NCI-H748 (cell line): ENCODE measurements at regions not wholly inside any gene's neighbourhood (a gene's known extent, or its start where the extent isn't known, plus 50 kb on each side); places are given as distances from the start of the nearest gene placed in this dataset.

Experiments
- DNase-seq: peaks from one replicate; lab custom pipeline; 2025; ENCODE audit not compliant: unreplicated experiment; lab: John Stamatoyannopoulos, UW

DNA sequence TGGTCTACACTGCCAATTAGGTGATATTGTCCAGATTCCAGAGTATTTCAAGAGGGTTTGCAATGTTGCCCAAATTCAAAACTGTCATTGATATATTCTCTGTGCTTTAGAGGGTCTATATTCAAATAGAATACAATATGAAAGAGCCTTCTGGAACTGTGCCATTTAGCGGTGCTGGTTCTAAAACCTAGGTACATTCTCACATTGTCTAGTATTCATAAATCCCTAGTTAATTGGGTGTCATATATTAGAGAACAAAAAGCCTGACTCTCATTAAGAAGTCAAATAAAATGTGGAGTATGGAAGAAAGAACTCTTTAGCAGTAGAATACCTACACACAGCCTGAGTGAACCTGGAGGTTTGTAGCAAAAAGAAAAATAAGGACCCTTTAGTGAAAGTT, 447.9 kb downstream of the CNTN6 start:
- DNase-seq, result no peak

- DNase-seq, result no peak
These were observed 458.9 kb downstream of the CNTN6 start for GRCh38 chr3:1551741-1552140.

DNA sequence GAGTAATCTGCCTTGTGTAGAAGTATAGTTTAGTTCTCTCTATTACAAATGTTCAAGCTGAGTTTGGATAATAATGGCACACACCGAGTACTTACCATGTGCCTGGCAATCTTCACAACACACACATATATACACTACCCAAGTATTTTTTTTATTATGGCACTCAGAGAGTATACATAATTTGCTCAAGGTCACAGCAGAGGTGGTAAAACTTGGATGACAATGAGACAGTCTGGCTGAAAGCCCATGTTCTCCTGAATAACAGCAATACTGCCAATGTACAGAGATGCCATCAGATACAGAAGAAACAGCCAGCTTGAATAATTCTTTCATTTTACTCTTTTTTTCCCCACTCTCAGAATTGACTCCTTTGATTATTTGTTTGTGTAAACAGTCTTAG, 460.0 kb downstream of the CNTN6 start:
- DNase-seq, result no peak

GRCh38 chr3:1561427-1561826, 468.6 kb downstream of the CNTN6 start:
- no peak for DNase-seq

GRCh38 chr3:1571736-1572135, 478.9 kb downstream of the CNTN6 start:
- DNase-seq, result no peak

DNA sequence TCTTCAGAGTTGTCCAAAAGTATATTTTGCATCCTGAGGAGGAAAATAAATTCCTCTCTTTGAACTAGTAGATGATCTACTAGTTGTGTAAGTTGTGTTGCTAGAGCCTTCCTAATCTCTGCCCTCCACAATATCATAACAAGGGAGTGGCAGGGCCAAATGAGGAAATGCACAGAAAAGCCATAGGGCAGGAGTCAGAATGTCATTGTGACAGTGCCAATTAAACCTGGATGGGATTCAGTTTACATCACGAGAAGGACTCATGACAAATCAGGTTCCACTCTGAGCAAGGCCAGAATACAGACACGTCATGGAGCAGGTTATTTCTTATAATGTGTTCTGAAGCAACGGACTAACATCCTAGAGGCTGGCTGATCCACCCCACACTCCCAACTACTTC, 483.2 kb downstream of the CNTN6 start:
- no peak for DNase-seq

DNA sequence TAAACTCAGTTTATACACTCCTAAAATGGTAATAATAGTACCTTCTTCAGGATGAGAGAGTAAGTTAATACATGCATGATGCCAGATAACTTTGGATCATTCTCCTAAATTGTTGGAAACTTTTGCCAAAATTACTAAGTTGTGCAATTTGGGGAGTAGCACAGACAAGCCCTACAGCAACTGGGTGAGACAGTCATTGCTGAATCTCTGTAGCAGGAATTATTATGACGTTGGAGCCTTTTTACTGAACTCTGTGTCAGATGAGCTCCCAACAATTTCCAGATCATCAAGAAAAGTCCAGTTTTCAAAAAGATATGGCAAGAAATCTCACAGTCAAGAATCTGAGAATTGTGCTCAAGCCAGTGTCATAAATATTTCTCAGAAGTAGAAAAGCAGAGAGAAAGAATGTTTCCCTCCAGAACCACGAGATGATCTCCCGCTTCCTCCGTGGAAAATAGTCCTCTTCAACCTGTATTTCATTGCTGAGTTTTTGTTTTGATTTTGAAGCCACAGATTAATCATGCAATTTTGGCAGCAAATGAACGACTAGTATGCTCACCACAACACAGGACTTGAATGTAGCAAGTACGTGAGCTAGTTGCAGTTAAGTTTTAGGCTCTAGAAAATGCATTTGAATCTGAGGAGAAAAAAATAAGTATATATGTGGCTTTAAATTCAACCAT, 485.4 kb downstream of the CNTN6 start:
- no peak for DNase-seq

DNA sequence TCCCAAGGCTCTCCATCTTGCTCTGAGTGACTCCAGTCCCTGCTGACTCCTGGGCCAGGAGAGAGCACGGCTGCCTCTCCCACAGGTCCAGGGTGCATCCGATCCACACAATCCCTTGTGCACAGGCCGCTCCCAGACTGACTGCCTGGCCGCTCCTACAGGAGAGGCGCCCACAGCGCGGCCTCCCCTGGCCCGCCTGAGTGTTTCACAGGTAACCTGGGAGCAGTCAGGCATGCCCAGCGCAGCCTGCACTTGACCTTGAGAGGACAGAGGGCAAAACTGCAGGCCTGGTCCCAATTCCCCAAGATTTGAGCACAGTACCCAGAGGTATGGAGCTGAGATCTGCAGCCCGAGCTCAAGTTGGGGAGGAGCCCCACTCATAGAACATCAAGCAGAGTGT, 490.2 kb downstream of the CNTN6 start:
- no peak for DNase-seq

DNA sequence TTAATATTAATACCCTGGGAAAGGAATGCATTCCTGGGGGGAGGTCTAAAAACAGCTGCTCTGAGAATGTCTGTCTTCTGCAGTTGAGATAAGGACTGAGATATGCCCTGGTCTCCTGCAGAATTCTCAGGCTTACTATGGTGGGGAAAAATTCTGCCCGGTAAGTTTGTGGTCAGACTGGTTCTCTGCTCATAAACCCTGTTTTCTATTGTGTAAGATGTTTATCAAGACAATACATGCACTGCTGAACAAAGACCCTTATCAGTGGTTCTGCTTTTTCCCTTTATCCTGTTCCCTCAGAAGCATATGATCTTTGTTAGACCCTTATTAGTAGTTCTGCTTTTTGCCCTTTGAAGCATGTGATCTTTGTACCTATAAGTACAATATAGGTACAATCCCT, 494.6 kb downstream of the CNTN6 start:
- no peak for DNase-seq

DNA sequence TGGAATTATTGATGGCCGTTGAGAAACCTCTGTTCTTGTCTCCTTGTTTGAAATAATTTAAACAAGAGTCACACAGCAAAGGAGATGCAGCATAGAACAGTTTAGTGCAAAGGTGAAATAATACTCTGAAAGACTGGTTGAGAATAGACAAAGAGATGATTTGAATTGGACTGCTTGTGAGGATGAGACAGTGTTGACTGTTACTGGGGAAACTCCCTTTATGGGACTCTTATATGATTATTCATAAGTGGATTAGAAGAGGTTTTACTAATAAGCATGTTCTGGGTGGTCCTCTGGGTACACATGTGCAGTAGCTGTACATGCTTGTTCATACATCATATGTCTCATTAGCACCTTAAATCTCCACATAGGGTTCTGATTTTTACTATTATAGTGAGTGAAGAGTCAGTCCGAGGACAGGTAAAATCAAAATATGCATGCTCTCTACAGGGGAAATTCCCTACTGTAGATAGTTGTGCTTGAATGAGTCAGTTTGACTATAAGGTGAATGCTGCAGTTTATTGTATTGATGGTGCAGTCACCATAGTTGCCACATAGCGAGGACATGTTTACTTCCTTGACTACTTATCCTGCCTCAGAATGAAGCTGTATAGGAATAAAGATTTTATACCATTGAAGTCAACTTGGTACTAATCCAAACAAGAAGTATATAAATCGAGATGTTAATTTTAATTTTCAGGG, 498.7 kb downstream of the CNTN6 start:
- DNase-seq, result no peak

DNA sequence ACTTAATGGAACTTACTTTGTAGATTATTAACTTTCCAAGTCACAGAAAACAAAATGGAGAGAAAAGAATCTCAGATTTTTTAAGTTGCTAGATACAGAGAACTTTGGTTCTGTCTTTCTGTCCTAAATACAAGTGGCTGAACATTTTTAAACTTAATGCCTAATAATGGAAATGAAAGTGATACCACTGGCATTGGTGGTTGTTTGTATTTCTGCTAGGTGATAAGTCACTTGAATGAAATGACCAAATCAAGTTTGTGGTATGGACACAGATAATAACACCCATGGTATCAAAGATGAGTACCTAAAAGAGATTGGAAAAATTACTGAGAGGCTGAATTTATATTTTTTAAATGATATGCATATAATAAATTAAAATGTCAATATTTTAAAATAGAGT, 502.1 kb downstream of the CNTN6 start:
- no peak for DNase-seq

- no peak for DNase-seq
These were observed 498.5 kb upstream of the CNTN4 start for GRCh38 chr3:1600206-1600605.

DNA sequence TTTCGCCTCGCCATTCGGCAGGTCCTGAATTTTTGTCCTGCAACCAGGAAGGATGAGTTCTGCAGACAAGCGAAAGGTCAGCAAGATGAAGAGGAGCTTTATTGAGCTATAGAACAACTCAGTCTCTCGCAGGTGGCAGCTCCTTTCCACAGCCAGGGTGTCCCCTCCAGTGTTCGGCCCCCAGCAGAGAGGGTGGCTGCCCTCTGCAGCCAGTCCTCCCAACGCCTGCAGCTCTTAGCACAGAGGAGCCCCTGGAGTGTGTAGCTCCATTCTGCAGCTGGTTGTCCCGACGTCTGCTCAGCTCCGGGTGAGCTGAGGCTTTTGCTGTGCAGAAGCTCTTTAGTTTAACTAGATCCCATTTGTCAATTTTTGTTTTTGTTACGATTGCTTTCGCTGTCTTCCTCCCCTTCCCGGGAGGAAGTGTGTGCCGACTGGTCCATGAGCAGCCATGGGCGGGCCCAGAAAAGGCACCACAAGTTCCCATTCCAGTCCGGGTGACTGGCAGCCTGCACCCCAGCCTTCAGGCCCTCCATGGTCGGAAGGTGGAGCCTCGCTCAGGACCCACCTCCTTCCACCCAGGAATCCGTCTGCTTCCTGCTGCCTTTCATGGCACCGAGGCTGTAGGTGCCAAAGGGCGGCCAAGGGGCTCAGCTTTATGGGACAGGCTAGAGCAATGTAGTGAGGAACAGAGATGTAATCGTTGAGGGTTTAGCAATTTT, 497.8 kb upstream of the CNTN4 start:
- DNase-seq, result no peak

DNA sequence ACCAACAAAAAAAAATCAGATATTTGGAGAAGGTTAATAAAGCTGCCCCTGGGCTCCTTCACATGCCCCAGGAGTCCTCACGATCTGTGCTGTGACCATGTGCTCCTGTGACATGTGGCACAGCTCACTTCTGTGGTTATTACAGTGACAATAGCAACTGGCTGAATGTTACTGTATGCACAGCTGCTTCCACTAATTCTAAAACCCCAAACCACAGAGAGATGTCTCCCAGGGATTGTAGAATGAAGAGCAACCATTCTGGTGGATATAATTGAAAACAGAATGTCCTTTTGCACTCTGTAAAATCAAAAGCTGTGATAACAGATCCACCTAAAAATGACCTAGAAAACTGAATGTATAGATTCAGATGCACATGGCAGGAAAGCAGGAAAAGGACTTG, 489.2 kb upstream of the CNTN4 start:
- DNase-seq, result peak; percentile 75

DNA sequence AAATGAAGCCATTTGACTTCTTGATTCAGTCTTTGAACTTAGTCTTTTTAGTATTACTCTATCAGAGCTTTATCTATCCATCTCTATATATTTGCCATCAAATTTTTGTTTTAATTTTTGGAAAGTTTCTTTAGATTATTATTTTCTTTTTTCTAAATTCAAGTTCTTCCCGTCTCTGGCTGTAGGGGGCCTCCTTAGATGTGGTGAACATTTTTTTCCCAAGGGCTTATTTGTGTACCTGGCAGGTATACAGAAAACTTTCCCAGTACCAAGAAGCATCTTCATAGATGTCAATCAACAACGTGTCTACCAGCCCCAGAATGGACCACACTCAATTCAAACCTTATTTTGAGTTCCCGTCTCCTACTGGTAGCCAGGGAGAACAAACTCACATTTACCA, 486.8 kb upstream of the CNTN4 start:
- DNase-seq, result no peak

DNA sequence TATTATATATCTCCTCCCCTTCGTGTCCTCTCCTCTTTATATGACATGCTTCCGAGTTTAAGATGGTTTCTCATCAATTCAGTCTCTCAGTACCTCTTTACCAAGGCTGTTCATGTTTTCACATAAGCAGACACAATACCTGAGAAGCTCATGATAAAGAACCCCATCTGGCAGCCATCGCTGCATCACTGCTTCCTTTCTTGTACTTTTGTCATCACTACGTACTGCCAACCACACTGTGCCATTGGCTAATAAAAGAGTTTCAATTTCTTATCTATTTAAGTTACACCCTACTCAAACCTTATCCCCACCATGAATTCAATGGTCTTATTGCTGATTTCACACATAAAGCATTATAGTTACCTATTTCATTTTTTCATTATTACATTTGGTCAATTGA, 484.7 kb upstream of the CNTN4 start:
- DNase-seq, result no peak

GRCh38 chr3:1616744-1617143, 481.9 kb upstream of the CNTN4 start:
- DNase-seq, result peak; percentile 84

- peak; percentile 84 for DNase-seq
These were observed 474.8 kb upstream of the CNTN4 start for GRCh38 chr3:1623896-1624295.

GRCh38 chr3:1632128-1632527, 466.5 kb upstream of the CNTN4 start:
- DNase-seq, result no peak

DNA sequence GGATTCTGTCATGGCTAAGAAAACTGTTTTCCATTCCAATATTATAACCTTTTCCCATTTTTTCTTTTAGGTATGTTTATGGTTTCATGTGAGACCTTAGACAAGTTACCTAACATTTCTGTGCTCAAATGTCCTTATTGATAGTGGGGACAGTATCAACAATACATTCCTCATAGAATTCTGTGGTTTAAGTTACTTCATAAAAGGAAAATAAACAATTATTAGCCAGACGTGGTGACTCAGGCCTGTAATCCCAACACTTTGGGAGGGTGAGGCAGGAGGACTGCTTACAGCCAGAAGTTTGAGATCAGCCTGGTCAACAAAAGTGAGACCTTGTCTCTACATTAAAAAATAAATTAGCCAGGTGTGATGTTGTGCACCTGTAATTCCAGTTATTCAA, 436.8 kb upstream of the CNTN4 start:
- no peak for DNase-seq

- no peak for DNase-seq
These were observed 434.4 kb upstream of the CNTN4 start for GRCh38 chr3:1664266-1664665.

DNA sequence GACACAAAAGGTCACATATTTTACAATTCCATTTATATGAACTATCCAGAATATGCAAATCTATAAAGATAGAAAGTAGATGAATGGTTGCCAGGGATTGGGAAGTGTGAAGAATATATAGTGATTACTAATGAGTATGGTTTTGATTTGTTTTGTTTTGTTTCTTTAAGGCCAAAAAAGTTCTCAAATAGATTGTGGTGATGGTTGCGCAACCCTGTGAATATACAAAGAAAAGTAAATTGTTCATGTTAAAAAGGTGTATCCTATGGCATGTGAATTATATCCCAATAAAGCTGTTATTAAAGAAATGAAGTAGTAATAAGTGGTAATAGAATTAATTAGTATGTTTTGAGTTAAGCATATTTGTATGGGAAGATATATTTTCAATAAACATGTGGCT, 431.8 kb upstream of the CNTN4 start:
- DNase-seq, result no peak
